Fibroblast of mammary gland (primary cell): ENCODE measurements at regions not wholly inside any gene's neighbourhood (a gene's known extent, or its start where the extent isn't known, plus 50 kb on each side); places are given as distances from the start of the nearest gene placed in this dataset.

Experiments used
- DNase-seq: peaks from one replicate; pipeline ENCODE4 v3.0.0-alpha.2; 2010; ENCODE audit warnings: low read depth
- H3K4me3 ChIP-seq: 2 replicates; pipeline ENCODE4 v1.5.1; 2011; ENCODE audit warnings: low read depth, mild to moderate bottlenecking, low read length, moderate library complexity; ENCODE audit not compliant: control insufficient read depth
- CTCF ChIP-seq: conservative IDR thresholded peaks from 2 replicates; pipeline ENCODE4 v1.5.1; 2011; ENCODE audit warnings: low read depth, low read length, inconsistent platforms; ENCODE audit not compliant: control insufficient read depth, insufficient read depth

DNA sequence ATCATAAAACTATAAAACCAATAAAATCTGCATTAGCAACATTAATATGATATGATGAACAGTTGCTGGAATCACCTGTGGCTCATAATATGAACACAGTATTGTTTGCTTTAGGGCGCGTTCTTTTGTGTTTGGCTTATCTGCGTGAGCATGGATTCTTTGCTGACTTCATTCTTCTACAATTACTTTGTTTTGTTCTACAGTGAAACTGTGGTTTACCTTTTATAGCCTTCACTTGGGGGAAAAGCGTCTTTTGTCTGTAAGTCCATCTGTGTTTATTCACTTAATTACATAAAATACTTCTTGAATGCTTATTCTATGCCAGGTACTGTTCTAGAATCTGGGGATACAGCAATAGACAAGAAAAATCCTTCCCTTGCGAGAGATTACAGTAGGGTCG, 74.0 kb upstream of the SEC11C start:
- TF ChIP-seq CTCF: no peak
- no peak overlapping the region for H3K4me3 ChIP-seq
- DNase-seq: no peak

DNA sequence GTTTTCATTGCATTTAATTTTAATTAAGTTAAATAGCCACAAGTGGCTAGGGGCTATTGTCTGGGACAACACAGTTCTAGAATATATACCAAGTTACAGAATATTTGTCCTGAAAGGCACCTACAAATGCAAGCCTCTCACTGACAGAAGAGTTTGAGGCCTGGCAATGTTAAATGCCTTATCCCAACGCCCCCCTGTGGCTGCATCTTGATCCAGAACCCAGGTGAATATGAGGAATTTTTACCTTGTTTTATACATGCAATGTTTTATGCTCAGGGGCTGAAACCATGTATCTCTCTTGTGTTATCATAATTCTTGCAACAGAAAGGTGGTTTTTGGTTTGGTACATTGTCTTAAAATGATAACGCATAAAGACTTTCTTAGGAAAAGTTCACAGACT, 71.8 kb upstream of the SEC11C start:
- H3K4me3 ChIP-seq: no peak overlapping the region
- peak; percentile 59 for TF ChIP-seq CTCF
- peak; percentile 43 for DNase-seq

GRCh38 chr18:59068276-59069071, 71.2 kb upstream of the SEC11C start:
- TF ChIP-seq CTCF: no peak
- no peak for DNase-seq
- H3K4me3 ChIP-seq: no peak overlapping the region

DNA sequence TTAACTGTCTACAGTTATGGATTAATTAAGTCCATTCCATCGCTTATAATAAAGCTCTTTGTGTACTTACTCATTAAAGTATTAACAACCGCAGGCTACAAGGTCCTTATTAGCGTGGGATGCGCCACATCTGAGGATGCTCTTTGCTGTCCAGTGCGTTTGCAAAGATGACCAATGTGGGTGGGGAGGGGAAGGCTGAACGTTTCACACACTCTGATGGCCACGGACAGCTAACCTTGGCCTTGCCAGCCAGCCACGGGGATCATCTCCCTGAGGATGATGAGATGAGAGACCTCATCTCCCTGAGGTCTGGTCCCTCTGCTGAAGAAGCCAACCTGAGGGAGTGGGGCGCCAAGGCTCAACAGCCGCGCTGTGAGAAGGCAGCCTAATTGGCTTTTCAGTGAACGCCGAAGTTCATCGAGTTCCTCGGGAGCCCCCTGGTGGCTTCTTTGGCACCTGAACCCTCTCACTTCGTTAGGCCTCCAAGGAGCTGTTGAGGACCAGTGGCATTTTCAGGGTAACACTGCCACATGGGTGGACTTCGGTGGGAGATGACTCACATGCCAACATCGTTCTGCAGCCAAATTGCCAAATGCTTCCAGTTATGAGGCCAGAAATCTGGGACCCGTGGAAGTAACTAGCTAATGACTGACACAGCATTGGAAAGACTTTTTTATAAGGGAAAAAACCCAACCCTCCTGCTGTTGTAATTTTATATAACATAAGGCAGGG, 69.3 kb upstream of the SEC11C start:
- no peak overlapping the region for H3K4me3 ChIP-seq
- peak; percentile 90 for TF ChIP-seq CTCF
- DNase-seq: peak; percentile 79

DNA sequence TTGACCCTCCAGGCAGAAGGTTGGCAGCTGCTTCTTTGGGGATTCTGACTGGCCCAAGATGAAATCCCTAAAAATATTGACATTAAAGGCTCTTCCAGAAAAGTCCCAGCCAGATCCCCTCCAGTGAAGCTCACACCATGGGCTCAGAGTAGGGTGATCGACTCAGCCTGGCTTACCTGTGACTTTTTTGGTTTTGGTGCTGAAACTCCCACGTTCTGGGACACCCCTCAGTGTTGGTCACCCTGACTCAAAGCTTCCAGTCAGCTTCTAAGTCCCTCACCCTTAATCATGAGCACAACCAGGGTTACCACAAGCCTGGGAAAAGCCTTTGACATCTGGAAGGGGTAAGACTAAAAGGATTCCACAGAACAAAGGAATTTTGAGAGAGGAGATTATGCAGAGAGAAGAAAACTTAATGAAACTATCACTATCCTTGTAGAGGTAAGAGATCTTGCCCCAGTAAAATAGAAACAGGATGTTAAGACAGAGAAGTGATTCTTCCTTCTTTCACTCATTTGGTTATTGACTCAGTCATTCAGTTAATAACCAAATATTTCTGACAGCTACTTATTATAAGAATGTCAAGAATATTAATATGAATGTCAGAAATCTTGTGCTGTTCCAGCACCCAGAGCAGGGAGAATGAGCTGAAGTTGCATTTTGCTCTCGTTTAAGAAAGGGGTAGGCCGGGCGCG, 66.8 kb upstream of the SEC11C start:
- DNase-seq: no peak
- no peak overlapping the region for H3K4me3 ChIP-seq
- no peak for TF ChIP-seq CTCF

GRCh38 chr18:59075923-59076322, 63.8 kb upstream of the SEC11C start:
- TF ChIP-seq CTCF: no peak
- DNase-seq: no peak
- no peak overlapping the region for H3K4me3 ChIP-seq
